Activated CD4-positive, alpha-beta T cell treated with anti-CD3 and anti-CD28 coated beads, Interleukin-2, Interleukin-6, amounts not matched to agents 100 ng/mL and 50 ng/mL, durations not matched to agents 16 hours and 8 hours (primary cell): ENCODE measurements at regions not wholly inside any gene's neighbourhood (a gene's known extent, or its start where the extent isn't known, plus 50 kb on each side); places are given as distances from the start of the nearest gene placed in this dataset.

Experiments
- DNase-seq: peaks from one replicate; pipeline ENCODE4 v3.0.0-alpha.2; 2020

DNA sequence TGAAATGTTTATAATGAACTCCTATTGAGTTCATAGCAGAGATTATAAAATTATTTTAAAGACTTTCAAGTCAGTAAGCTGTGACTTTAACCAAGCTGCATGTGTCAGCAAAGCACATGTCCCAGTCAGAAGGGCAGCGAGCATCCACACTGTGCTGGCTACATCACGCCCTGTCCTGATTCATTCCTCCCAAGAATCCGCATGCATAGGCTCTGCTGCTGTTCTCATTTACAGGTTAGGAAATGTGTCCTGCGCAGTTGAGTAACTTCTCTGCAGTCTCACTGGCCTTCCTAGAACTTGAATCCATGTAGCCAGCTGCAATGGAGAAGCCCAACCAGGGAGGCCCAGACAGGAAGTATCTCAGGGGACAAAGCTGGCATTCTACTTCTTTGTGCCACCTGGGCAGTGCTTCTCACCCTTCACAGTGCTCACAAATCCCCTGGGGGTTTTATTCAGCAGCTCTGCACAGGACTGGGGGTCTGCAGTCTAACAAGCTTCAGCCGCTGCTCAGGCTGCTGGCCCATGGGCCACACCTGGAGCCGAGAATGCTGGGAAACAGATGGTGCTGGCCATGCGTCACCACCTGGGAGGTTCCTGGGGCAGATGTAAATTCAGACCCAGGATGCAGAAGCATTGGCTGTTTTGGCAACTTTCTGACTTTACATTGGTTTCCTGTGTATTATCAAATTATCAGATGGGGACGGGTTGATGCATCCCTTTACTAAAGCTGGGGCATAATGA lies 192.8 kb upstream of the GDF10 start:
- DNase-seq: no peak

DNA sequence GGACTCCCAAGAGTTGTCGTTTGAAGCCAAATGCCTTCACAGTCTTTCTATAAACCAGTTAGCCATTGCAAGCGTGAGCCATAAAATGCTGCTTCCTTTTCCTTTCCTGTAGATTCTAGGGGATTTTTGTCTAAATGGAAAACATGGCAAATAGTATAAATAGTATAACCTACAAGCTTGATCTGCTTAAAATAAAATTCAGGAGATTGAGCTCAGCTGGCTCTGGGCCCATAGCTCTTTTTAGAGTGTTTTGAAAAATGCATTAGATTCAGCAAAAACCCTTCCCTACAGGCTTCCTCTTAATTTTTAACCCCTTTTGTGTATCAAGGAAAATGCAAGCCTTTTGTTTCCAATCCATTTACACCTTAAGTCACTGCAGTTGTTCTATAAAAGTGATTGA lies 190.1 kb upstream of the GDF10 start:
- no peak for DNase-seq

- no peak for DNase-seq
These were observed 188.6 kb upstream of the GDF10 start for GRCh38 chr10:47111329-47111862.

GRCh38 chr10:47112612-47113011 lies 187.4 kb upstream of the GDF10 start:
- DNase-seq: no peak

- DNase-seq: no peak
These were observed 186.0 kb upstream of the GDF10 start for GRCh38 chr10:47113907-47114500.

DNA sequence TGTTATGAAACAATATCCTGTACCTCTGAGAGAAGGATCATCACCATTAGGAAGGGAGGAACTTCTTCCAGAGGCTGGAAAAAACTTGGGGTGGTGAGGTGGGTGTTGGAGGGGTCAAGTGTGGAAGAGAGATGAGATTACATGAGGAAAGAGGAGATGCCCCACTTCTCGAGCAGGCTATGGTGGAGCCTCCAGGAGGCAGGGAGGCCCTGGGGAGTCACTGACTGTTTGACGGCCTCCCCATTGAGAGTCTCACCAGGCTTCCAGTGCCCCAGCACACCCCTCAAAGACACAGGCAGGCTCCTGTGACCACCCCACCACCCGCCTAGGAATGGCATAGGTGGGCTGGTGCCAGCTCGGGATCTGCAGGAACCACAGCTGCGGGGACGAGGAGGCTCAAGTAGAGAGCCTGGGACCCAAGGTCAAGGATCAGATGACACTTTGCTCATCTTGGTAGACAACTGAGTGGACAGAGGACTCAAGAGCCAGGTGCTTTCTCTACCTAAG lies 185.3 kb upstream of the GDF10 start:
- no peak for DNase-seq

DNA sequence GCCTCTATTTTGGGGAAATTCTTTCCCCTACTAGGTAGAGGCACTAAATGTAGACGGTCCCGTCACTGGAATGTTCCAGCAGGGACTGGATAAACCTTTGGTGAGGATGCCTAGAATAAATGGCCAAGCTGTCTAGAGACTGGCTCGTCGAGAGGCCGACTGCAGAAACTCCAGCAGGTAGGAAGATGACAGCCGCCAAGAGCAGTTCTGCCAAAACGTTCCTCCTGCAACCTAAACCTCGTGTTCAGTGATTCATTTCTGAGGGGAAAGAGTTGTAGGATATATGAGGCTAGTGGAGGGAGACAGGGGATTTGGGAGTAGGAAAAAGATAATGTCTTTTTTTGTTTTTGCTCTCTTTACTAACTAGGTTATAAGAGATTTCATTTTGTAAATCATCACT lies 184.7 kb upstream of the GDF10 start:
- DNase-seq: no peak

DNA sequence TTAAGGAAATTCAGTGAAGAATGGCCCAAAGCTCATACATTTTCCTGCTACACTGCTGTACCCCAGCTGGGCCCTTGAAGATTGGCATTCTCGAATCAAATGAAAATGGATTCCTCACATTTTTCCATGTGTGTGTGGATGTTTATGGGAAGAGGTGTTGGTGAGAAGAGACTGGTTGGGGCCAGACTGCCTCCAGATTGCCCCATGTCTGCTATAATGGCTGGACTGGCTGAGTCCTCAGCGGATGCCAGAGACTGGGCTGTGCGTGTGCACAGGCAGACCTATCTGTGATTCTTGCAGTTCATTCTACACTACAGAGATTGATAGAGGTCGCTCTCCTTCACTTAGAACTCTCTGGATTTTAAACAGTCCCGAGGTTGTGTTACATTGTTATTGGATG lies 183.6 kb upstream of the GDF10 start:
- DNase-seq: no peak

- no peak for DNase-seq
These were observed 181.7 kb upstream of the GDF10 start for GRCh38 chr10:47118326-47118725.

DNA sequence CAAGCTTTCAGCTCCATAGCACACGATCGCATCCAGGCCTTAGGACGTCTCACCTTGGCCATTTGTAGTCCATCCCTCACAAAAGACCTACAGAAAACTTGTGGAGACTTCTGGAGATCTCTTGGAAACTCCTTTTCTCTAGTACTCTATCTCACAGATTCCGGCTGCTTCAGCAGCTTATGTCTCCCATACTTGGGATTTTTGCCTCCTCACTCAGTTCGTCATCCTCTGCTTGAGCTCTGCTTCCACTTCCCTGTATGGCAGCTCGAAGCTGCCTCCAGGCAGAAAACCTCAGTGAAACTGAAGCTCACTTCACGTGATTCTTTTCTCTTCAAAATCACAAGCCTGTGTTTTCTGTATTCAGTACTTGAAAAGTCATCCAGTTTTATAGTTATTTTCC lies 178.7 kb upstream of the GDF10 start:
- no peak for DNase-seq

- no peak for DNase-seq
These were observed 176.2 kb upstream of the GDF10 start for GRCh38 chr10:47123716-47124288.

GRCh38 chr10:47127188-47127785 lies 172.7 kb upstream of the GDF10 start:
- no peak for DNase-seq

- no peak for DNase-seq
These were observed 169.5 kb upstream of the GDF10 start for GRCh38 chr10:47130491-47130890.

- DNase-seq: no peak
These were observed 166.0 kb upstream of the GDF10 start for GRCh38 chr10:47133871-47134570.

GRCh38 chr10:47136866-47137265 lies 163.1 kb upstream of the GDF10 start:
- DNase-seq: no peak

GRCh38 chr10:47137311-47137851 lies 162.6 kb upstream of the GDF10 start:
- no peak for DNase-seq

DNA sequence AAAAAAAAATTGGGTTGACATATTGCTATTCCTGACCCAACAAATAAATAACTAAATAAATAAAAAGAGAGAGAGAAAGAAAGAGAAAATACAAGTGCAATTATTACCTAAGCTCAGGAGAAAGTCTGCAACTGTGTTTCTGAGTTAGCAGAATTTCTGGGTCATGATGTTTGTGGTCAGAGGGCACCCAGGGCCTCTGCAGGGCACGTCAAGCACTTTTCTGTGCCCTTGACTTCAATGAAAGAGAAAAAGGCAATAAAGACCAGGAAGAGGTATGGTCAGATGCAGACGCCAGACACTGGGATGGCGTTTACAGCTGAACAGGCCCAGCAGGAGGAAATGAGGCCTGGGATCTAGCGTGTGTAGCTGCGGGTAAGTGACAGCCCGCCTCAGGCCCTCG lies 160.9 kb upstream of the GDF10 start:
- DNase-seq: no peak

- no peak for DNase-seq
These were observed 159.1 kb upstream of the GDF10 start for GRCh38 chr10:47140761-47141348.

- DNase-seq: no peak
These were observed 158.6 kb upstream of the GDF10 start for GRCh38 chr10:47141349-47141748.

DNA sequence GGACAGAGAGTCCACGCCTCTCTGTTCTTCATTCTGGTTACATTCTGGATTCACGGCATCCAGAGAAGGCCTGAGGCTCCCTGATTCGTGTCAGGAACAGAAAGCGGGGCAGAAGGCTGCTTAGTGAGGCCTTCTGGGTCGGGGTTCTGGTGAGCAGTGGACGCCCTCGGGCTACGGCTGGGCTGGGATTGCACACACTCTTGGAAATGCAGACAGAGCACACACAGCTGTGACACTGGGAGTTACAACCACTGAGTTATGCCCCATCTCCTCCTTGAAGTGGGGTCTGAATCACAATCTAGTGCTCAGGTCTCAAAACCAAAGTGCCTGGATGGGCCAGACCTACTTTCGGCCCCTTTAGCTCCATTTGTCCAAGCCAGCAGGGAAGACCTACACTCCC lies 156.9 kb upstream of the GDF10 start:
- no peak for DNase-seq

DNA sequence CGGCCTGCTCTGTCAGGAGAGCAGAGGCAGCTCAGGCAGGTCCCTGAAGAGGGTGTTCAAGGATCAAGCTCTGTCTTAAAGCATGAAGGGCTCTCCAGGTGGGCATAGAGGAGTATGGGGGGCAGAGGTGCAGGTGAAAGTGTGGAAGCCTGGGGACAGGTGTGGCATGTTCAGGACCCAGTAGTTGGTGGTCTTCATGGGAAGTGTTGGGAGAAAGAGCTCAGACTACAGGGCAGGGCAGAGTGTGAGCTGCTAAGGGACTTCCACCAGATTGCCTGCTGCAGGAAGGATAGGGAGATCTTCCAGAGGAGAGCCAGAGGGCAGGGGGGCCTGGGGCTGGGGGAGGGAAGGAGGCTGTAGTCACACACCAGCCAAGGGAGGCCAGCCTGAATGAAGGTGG lies 156.5 kb upstream of the GDF10 start:
- DNase-seq: no peak

DNA sequence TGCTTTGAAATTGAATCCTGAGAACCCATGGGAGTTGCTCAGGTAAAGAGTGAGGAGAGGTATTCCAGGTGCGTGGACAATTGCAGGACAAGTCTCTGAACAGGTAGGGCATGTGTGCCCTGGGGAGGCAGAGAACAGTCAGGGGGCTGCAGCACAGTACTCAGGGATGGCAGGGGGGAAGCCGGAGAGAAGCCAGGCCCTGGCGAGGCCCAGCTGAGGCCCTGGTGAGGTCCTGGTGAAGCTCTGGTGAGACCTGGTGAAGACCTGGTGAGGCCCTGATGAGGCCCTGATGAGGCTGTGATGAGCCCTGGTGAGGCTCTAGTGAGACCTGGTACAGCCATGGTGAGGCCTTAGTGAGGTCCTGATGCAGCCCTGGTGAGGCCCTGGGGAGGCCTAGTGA lies 155.5 kb upstream of the GDF10 start:
- no peak for DNase-seq
